Superior temporal gyrus (tissue), 1 donor: ENCODE measurements at regions not wholly inside any gene's neighbourhood (a gene's known extent, or its start where the extent isn't known, plus 50 kb on each side); places are given as distances from the start of the nearest gene placed in this dataset.

Source experiments
- DNase-seq: peaks from one replicate; pipeline ENCODE4 v3.0.0-alpha.2; 2016; ENCODE audit errors: extremely low spot score

DNA sequence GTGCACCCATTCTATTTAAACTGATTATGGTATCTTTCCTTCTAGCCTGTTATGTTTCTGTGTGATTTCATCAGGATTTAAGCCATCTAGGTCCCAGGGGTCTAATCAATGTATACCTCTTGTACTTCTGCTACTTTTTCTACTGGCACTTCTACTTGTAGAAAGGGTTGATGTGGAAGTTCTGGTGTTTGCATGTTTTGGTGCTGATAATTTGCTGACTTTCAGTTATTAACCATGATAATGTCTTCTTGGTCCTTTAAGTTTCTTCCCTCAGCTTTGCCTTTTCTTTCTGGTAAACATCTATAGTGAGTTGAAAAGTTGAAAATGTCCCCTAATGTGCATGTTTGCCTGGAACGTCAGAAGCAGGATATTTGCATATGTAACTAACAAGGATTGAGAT lies 390.6 kb upstream of the MAP3K7 start:
- DNase-seq = no peak

DNA sequence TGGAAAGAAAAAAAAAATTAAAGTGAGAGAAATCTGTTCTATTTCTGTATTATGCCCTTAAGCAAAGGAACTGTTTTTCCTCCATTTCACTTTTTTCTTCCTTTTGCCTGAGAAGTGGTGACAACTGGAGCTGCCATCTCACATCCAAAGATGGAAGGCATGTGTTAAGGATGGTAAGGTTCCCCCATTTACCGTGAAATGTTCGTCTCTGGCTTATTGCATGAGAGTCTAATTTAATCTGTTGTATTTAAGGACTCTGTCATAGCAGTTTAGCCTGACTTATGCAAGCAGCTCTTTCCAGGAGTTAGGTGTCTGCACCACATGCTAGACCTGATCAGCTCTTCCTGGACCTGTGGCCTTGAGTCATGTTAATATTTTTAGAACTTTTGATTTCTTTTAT lies 389.5 kb upstream of the MAP3K7 start:
- no peak for DNase-seq

DNA sequence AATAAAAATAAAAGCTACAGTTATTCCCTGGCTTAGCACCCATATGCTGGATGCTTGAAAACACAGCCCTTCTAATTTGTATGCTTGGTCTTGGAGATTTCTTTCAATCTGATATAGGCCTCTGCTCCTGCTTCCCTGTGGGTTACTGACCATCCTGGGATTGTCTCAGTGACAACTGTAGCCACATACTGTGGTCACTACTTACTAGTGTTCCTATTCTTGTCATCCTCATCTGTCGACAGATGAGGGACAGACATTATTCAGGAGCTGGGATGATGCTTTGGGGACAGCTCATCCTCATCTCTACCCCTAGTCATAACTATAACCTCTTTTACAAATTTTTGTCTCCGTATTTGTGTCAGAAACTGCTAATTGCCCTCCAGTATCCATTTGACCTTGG lies 388.9 kb upstream of the MAP3K7 start:
- no peak for DNase-seq

DNA sequence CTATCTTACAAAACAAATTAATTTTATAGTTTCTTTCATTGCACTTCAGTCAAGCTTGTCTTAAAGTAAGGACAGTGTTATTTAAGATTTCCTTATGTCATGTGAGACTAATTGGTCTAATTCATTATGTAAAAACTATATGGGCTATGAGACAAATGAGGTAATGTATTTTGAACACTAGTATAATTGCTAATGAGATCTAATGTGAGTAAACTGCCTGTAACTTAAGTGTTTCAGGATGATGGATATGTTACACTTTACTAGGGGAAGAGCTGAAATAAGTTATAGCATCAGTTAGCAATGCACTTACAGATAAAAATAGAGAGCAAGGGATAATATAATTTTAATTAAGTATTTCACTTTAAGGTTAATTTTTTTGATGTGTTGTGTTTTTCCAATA lies 386.3 kb upstream of the MAP3K7 start:
- no peak for DNase-seq

DNA sequence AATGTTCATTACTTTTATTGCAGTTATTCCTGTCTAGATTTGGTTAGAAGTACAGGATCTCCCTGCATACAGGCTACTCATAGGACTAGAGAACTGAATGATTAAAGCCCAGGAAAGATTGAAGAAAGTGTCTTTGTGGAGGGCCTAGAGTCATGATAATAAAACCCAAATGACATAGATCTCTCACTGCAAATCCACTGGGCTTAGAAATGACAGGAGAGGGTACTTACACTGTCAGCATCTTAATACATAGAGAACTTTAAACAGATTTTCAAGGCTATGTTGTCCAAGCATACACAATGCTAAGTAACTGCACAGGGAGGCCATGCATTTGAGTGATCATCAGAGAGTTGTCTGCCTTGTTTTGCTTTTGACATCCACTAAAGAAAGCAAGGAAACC lies 383.8 kb upstream of the MAP3K7 start:
- no peak for DNase-seq

DNA sequence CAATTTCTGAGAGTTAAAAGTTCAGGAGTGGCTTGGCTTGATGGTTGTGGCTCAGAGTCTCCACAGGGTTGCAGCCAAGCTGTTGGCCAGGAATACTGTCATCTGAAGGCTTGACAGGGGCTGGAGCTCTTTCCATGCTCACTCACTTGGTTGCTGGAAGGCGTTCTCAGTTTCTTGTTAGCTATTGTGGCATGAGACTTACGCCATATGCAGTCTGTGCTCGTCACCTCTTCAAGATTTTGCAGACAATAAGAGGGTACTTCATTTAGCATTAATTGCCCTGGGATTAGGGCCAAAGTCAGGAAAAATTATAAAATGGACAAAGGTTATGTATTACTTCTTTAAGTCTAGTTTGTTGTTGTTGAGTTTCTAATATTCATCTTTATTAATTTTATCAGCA lies 380.6 kb upstream of the MAP3K7 start:
- DNase-seq = no peak

DNA sequence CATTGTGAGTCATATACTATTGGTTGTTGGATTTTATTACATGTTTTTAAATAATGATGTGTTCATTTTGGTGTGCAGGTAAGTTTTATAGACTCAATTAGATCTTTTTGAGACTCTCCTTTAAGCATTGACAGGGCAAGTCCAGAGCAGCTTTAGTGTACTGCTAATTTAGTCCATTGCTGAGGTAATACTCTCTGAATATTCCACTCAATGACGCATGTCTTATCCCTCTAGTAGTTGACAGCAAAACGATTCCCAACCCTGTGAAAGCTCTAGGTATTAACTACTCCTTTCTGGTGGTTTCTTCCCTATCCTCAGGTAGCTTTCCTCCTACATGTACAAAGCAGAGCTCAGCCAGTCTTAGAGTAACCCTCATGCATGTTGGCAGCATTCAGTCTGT lies 373.5 kb upstream of the MAP3K7 start:
- no peak for DNase-seq

DNA sequence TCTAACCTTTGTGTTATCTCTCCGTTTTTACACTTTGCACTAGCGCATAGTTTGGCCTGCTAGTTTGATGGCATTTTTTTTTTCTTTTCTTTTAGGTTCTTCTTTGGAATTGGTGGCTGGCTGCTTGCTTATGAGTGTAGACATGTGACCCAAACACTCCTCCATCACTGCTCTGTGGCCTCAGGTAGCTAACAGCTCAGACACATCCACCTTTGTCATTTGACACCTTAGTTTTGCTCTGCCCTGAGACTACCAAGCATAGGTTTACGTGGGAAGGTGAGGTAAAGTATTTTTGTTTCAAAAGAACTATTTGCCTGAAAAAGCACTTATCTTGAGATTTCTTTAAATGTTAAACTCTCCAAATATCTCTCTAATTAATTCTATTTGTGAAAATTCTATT lies 368.4 kb upstream of the MAP3K7 start:
- DNase-seq = no peak

DNA sequence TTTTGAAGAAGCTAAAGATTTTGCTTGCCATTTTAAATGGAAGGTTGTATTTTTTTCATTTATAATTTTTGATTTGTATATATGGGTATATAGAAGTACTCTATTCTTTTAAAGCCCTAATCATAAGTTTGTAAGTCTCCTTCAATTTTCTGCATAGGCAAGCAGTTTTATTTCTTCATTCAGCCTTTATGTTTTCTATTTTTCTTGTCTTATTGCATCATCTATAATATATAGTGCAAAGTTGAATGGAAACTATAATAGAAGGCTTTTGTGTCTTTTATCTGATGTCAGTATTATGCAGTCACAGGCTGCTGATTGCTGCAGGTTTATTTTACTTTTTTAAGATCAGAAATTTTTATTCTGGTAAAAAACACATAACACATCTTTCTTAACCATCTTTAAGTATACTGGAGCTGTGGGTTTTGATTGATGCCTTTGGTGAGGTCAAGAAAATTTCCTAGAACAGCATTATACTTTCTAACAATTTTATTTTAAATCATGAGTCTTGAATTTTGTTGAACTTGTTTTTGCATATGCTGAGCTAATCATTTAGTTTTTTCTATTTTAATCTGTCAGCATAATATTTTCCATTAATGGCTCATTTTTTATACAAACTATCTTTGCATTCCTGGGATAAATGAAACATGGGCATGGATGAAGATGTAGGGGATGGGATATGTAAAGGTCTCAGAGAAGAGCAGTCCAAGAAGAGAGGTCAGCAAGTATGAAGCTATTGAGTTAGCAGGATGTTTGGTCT lies 366.7 kb upstream of the MAP3K7 start:
- DNase-seq = no peak

DNA sequence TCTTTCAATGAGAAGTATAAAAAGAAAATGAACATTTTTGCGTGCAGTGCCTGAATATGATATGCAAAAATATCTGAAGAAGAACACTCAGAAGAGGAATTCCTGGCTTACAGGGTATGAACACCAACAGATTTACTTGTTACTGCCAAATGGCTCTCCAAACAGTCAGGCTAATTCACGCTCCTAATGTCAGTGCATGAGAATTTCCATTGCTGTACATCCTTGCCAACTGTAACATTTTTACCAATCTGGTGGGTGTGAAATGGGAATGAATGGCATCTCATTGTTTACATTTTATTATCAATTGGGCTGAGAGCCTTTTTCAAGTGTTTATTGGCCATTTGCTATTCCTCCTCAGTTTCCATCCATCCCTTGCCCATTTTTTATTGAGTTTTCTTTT lies 365.3 kb upstream of the MAP3K7 start:
- no peak for DNase-seq

DNA sequence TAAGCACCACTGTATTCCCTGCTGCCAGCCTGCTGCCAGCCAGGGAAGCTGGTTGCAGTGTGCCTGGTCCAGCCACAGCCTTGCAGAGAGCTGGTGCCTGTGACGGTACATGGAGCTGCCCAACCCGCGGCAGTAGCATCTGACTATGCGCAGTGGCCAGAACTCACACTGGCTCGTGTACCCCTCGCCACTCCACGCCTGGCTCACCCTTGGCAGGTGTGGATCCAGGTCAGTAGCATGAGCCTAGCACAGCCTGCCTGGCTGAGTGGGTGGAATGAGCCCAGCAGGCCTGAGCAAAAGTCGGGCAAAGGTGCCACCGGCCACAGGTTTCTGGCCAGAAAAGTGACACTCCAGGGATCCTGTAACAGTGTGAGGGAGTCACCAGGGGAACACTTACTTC lies 361.7 kb upstream of the MAP3K7 start:
- no peak for DNase-seq

DNA sequence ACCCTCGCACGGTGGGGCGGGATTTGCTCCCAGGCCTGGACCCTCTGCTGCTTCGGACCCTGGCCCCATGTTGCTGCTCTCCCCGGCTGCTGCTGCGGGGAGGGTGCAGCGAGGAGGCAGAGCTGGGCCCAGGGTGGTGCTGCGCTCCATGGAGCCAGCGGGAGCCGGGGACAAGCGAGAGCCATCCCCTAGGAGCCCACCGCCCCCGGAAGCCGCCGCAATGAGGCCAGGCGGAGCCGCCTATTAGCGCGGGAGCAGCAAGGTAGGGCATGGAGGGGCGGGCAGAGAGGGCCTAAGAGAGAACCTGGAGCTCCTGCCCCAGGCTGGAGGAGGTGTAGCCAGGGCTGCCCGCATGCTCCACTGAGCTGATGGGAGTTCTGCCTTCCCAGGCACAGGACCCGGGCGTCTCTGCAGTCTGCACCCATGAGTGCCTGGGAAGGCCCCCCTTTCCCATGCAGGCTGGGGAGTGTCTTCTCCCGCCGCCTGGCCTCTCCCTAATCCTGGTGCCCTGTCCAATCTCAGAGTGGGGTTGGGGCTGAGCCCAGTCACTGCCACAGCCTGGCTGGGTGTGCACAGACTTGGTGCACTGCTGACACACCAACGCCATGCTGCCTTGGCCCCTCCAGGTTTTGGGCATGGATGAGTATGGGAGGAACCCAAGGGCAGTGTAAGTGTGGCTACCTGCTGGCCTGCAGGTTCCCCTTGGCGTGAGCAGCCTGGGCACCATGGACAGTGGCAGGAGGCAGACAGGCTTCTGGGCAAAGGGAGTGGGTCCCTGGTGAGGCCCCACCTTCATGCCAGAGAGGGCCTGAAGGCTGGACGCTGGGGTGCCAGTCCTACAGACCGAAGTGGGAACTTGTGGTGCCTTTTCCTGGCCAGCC lies 360.6 kb upstream of the MAP3K7 start:
- DNase-seq = no peak

DNA sequence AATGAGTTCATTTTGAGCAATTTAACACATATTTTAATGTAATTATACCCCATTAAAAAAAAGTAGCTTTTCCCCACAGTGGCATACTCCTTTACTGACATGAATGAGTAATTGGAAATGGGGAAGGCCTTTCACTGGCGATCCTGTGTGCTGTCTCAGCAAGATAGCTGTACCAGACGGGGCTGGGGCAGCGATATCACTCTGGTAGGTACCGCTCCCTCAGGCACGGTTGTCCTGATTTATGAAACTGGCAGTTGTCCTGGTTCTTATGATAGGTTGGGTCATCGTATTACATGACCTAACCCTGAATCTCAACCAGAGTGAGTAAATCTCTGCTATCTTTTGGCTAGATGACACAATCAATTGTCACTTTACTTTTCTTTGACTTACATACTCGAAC lies 355.0 kb upstream of the MAP3K7 start:
- no peak for DNase-seq

DNA sequence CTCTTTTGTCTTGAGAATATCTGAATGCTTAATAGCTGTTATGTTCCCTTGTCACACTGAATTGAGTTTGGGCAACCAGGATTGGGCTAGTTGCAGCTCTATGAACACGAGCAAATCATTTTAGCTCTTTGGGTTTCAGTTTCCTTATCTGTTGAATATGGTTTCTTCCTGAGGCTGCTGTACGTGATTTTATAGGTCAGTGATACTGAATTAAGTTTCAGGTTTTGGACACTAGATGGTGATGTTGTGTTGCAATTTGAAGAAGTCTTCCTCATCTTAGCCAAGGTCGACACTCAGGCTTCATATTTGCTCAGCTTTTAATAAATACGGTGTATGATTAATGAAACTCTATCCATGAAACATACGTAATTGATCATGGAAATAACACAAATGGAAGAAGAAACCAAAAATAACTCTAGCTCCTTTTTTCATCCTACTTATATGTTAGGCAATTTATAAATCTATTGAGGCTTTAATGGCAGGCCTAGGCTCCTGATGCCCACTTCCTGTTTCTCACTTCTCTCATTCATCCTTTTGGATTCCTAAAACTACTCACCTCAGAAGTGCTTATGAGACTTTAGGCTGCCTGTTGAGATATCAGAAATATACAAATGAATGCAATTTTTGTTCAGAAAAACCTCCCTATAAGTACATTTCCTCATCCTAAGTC lies 354.1 kb upstream of the MAP3K7 start:
- DNase-seq = peak; percentile 74

DNA sequence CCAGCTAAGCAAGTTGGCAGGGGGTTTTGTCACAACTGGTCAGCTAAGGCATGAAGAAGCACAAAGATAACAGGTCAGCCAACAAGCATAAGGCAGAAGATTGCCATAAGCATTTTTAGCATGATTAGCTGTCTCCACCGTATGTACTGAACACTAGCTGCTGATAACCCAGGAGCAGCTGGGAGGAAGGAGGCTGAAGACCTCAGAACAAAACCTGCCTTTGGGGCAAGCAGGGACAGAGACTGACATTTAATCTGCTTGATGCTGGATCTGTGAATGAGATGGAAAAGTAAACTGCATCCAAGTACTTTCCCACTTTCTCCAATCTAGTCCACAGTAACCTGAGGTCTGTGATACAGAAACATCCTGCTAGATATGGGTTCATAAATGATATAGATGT lies 353.0 kb upstream of the MAP3K7 start:
- DNase-seq = no peak

DNA sequence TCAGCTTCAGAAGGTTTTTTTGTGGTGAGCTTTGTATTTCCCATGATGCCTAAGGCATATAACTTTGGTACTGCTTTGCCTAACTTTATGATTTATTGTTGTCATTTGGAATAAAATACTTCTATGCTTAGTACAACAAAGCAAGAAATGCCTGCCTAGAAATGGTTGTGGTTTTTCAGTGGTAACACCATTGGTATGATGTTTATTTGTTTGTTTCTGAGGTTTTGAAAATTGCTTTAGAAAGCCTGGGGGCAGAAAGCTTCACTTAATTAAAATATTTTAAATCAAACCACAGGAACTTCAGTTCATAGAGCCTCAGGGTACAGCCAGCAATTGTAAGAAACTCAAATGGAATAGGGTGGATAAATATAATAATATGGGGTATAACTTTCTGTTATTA lies 351.2 kb upstream of the MAP3K7 start:
- no peak for DNase-seq

DNA sequence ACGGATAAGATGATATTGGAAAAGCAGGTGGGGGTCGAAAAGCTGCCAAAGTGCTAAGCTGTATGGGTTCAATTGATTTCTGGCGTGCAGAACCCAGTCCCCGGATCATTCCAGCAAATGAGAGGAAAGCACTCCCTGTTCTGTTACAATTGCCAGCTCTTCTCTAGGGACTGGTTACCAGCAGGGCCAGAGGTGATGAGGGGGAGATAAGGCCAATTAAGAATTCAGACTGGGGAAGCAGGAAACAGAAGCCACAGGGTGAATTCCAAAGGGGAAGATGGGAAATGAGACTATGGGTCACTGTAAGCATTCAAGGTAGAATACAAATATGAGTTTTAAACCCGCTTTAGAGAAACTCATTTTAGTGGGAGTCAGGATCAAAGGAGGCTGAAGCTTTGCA lies 349.4 kb upstream of the MAP3K7 start:
- no peak for DNase-seq

DNA sequence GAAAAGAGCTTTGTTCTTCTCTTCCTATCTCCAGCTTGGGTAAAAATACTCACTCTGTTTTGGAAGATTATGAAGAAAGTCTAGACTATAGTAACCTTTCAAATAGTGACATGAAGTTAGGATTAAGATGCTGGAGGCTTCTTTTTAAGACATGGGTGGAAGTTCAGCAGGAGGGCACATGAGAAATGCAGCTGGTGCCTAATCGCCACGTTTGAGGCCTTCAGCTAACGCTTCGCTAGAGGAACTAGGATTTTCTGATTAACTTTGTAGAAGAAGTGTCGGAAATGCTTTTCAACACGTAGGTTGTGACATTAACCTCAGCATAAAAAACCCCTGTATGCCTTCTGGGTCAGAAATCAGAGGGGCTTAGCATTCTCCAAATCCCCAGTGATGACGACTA lies 348.1 kb upstream of the MAP3K7 start:
- no peak for DNase-seq

DNA sequence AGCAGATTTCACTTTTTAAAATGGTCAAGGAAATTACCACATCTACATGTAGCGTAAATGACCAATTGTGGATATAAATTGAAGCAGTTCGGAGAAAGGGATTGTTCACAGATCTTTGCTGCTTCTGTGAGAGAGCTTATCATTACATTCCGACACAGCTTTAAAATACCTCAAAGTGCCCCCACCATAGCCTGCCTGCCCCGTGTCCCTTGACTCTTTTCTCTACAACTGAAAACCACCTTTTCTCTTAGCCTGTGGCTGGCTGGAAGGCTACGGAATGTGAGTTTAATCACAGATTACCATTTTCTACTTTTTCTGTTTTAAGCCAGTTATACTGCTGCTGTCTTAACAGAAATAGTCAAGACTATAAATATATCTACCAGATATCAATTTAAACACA lies 347.2 kb upstream of the MAP3K7 start:
- no peak for DNase-seq

DNA sequence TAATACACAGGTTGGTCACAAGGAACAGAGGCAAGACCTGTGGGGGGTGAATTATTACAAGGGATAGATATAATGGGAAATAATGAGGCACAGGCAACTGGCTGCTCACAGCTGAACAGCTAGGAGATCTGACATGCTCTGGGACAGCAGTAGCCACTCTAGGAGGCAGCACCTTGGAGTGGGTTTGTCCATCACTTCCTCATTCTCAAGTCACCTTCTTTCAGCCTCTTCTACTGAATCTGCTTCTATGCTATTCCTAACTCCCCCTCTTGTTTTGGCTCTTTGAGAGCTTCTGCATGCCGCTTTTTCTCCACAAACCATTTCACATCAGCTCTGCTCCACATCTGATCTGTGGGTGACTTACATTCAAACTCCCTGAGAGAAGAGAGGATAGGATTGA lies 345.5 kb upstream of the MAP3K7 start:
- DNase-seq = no peak

DNA sequence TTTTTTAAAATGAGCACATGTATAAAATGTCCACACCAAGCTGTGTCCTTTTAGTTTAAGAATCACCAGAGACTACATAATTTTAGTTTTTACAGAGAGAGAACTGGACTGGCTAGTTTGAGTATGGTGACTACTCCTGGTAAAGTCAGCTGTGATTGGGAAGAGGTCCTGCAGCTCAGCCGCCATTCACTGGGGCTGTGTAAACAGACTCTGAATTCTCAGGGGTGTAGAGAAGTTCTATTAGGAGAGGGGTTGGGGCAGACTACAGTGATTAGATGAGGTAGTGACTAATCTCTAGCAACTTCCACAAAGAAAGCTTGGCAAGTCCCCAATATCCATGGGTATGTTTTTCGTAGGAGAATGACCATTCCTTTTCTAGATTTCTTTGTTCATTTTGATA lies 341.2 kb upstream of the MAP3K7 start:
- no peak for DNase-seq

DNA sequence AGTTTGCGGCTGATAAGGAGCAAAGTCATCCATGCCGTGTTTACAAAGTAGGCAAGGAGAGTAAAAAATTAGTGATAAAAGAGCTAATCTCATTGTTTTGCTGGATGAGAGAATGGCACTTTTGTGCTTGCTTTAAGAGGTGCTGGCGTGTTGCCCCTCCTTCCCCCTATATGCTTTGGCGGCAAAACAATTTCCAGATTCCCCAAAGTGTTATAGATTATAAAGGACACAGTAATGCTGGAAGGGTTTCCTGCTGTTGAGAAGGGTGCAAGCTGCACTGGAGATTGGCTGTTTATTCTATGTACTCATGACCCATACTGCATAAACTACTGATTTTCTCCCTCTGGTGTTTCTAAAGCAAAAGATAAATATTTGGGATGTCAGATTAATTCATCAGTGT lies 338.9 kb upstream of the MAP3K7 start:
- no peak for DNase-seq

DNA sequence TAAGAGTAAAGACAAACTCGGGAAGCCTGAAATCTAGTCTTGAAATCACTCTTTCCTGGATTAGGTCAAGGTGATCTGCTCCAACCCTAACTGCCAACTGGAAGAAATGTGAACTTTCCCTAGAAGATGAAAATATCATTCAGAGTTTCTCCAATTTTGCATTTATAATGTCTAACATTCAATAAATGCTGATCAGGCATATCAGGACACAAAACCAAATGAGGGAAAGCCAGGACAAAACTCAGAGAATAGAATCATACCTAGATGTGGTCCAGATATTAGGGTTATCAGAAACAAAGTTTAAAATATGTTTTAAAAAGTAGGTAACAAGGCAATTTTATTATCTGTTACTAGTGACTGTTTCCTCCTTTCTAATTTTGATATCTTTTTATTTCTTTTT lies 335.5 kb upstream of the MAP3K7 start:
- no peak for DNase-seq
